GM18873 (cell line): ENCODE measurements at regions not wholly inside any gene's neighbourhood (a gene's known extent, or its start where the extent isn't known, plus 50 kb on each side); places are given as distances from the start of the nearest gene placed in this dataset.

Experiments
- ATAC-seq: cut with Tn5 transposase; IDR thresholded peaks from one replicate; pipeline ENCODE4 v1.9.1; 2021; ENCODE audit warnings: mild to moderate bottlenecking, moderate library complexity, moderate number of reproducible peaks; ENCODE audit not compliant: unreplicated experiment, low FRiP score

GRCh38 chr17:71325886-71326285 lies 794.9 kb upstream of the SOX9 start:
- no peak for ATAC-seq

DNA sequence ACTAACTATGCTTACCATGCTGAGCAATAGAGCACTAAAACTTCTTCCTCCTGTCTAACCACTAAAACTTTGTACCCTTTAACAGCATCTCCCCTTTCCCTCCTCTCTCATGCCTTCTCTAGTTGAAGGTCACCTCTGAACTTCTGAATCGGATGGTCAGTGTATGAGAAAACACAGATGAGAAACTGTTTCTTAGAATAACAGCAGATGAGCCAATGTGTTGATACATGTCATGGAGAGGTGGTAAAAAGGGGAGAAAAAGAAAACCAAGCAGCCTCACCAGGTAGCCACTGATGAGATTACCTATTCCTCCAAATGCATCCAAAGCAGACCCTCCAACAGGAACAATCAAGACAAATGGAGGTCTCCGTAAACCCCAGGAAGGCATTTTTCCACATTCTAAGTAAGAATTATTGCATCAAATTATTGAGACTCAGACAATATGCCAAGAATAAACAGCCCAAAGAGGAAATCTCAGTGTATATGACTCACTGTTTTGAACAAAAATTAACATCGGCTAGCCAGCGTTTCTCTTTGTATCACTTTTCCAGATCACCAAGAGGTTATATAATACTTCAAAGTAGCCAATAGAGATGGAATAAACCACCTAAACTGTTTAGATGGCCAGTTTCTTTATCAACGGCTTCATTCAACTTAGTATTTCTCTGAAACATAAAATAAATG lies 793.3 kb upstream of the SOX9 start:
- ATAC-seq: no peak

DNA sequence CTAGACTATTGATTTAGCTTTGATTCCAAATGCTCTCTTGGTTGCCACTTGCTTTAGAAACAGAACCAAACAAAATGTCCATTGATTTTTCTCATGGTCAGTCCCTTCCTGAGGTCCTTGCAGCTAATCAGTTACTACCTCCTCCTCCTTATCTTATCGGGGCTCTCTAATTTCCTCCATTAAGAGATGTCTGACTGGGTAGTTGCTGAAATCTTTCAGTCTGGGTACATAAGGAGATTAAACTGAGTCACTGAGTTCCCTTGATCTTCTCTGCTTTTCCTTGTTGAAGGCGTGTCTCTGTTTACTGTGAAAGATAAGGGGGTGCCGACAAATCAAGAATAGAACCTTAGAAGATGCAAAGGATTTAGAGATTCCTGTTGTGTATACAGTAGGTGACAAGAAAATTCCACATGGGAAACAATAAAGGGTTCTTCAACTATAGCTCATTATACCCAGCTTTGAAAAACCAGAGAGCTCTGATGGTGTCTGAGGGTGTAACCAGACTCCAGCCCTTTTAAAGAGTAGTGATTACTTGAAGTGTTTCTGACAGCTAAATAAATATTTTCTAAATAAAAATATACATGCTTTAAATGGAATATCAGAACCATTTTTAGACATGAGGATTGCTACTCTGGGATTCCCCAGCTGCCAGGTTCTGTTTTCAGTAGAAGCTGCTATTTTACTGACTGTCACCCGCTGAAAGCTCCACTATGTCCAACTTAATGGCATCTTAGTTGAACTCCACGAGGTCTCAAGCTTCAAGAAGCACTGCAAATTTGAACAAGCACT lies 791.3 kb upstream of the SOX9 start:
- no peak for ATAC-seq

GRCh38 chr17:71330099-71330375 lies 790.8 kb upstream of the SOX9 start:
- ATAC-seq: no peak

DNA sequence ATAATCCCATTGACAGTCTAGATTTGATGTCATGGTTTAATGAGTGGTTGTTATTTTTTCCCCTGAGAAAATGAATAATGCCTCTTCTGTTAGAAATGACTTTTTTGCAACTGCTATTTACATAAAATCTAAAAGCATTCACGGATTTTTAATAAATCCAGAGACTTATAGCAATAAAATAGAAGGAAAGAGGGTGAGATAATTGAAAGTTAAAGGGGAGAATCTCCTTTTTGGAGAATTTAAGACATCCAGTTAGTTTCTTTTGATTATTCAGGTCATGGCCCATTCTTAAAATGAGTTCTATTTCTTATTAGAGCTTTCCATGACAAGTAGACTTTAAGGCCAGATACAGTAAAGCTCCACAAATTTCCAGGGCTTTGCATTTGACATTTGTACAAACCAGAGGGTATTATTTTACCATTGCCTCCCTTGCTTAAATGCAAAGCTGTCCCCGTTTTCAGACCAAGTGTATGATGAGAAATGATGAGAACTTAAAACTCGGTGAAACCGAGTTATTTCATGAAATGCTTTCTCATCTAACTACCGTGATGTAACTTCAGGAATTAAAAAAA lies 789.0 kb upstream of the SOX9 start:
- ATAC-seq: no peak

GRCh38 chr17:71334048-71334751 lies 786.6 kb upstream of the SOX9 start:
- no peak for ATAC-seq

DNA sequence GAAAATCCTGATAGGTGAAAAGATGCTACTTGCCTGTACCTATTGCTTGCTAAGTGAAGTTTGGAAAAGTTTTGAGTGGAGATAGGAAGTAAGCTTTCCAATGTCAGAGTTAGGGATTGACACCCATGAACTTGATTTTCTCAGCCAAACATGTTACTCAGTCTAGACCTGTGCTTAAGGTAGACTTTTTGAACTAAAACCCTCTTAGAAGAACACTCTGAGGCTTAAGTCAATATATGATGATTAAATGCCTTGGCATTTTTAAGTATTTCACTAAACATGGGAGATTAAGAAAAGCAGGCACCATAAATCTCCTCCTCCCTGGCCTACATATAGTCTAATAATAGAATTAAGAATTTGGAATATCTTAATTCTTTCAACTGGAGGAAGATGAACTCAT lies 785.6 kb upstream of the SOX9 start:
- no peak for ATAC-seq

GRCh38 chr17:71337938-71338337 lies 782.9 kb upstream of the SOX9 start:
- no peak for ATAC-seq

DNA sequence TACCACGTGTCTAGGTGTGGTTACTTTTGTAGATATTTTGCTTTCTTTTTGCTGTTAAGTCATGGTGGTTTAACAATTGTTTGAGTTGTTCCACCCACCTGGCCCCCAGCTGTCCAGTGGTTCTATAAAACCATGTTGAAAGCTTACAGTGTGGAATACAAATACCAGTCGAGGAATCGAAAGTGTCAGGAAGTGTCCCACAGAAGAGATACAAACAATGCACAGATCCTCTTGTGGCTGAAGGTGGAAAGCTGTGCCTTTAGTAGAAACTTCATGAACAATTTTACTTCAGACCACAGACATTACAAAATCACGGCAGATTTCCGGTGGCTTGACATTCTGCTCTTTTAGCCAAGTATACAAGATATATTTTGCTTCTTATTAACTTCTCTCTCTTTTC lies 782.4 kb upstream of the SOX9 start:
- ATAC-seq: no peak

DNA sequence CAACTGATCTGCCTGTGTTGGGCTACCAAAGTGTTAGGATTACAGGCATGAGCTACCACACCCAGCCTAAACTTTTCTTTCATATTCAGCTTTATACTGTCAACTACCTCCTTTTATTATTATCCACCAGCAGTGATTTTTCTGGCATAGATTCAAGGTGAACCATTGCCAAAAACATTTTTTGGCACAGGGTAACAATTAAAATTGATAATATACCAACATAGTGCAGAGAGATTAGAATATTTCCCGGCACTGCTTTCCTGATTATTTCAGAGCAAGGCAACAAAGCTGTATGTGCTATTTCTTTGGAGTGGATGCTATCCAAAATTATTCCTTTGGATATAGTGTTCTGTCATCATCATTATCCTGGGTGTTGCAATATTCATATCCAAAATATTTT lies 781.6 kb upstream of the SOX9 start:
- no peak for ATAC-seq

DNA sequence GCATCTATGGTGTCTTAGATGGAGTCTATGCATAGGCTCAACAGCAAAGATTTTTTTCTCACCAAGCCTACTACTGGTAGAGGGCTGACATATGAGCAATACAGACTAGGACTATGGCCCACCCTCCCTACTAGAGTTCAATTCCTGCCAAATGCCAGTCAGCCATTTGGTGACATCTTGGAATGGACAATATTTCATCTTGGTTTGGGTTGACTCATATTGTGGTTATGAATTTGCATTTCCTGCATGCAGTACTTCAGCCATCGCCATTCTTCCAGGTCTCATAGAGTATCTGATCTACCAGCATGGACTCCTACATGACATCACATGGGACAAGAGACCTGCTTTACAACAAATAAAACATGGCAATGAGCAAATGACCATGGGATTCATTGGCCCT lies 778.1 kb upstream of the SOX9 start:
- no peak for ATAC-seq

GRCh38 chr17:71349908-71350600 lies 770.8 kb upstream of the SOX9 start:
- ATAC-seq: no peak

DNA sequence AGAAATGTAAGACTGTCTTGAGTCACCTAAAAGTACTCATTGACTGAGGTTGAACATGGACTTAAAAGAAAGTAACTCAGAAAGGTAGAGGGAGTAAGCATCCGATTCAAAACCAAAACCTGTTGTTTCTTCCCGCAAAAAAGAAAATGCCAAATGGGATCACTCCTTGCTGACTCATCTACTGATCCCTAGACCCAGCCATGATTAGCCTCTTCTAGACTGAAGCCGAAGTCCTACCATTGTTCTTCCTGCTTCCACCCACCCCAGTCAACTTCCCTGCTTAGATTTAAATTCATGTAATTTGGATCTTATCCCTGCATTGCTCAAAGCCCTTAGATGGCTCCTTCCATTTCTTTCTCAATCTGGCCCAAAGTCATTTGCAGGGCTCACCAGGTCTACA lies 760.5 kb upstream of the SOX9 start:
- no peak for ATAC-seq

DNA sequence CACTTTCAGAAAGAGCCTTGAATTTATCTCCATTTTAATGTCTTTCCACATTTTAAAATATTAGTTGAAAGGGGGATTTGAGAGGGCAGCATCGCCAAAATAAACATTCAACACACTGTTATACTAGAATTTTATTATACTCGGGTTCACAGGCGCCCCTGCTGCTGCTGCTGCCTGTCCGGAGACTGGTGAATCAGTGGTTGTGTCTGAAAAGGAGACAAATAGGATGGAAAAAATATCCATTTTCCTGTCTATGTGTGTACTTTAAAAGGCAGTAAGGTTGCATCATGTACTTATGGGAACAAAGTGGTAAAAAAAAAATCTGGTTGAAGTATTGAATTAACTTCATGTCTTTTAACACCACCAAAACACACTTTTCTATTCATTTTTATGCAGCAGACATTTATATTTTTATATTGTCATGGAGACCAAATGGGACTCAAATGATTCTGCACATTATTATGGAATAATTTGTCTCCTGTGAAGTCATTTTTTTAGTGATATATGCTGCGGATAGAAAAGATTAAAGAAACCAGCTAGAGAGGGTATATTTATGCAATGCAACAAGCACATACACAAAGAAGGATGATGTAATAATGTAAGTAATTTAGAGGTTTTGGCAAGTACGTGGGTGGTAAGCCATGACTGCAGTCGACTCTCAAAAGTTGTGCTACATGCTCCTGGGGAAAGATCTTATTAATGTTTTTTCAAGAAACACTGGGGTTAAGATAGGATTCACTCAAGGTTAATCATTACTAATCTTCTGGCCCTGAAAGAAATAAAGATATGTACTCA lies 759.0 kb upstream of the SOX9 start:
- no peak for ATAC-seq

DNA sequence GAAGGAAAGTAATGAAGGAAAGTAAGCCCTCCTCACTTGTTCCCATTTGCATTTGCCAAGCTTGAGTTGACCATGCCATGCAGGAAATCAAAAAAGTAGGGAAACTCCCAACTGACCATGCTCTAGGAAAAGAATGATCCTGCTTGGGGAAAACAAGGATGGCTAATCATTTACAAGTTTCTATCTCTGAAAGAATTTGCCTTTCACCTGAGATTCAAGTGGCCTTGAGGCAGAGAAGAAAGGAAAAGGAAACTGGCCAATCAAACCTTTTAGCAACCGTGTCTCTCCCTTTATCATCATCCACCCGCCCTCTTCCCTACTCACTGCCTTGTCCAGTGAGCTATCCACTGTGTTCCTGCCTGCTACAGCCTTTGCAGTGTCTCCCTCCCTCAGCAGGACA lies 757.2 kb upstream of the SOX9 start:
- no peak for ATAC-seq

DNA sequence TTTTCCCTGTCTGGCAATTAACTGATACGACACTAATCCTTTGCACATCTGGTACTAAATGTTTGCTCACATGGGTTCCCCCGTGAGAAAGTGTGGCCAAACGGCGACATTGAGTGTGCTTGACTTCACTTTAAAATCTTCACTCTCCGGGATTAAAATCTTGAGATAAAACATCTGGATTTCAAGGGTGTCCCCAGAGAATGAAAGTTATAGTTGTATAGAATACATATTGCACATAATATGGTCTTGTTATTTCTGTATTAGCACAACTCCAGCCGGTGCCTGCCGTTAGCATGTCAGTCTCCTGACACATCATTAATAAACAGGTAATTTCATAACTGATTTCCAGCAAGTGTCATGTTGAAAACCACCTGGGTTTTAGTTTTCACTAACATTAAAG lies 749.0 kb upstream of the SOX9 start:
- no peak for ATAC-seq

DNA sequence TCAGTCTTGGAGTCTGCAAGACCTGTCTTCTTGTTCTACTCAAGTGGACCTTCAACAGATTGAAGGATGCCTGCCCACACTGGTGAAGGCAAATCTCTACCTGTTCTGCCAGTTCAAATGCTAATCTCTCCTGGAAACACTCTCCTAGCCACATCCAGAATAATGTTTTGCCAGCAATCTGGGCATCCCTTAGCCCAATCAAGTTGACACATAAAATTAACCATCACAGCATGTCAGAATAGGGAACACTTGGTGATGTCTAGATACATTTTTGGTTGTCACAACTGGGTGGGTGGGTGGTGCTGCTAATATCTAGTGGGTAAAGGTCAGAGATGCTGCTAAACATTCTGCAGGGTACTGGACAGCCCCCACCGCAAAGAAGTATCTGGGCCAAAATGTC lies 744.9 kb upstream of the SOX9 start:
- ATAC-seq: no peak

- no peak for ATAC-seq
Observed at GRCh38 chr17:71376933-71377332, 743.9 kb upstream of the SOX9 start.

DNA sequence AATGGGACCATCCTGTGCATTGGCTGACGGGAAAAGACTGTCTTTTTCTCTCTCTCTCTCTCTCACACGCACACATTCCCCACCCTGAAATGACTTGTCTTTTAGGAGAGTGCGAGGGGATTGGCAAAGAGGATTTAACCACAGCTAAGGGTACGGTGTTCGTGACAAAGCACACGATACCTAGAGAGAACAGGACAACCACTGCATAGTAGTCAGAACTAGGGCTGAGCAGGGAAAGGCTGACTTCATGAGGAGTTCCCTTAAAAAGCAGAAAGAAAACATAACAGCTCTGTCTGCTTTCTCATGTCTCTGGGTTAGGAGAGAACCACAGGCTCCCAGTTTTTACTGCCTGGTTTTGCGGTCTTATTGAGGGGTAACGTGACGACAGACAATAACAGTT lies 742.8 kb upstream of the SOX9 start:
- ATAC-seq: no peak

DNA sequence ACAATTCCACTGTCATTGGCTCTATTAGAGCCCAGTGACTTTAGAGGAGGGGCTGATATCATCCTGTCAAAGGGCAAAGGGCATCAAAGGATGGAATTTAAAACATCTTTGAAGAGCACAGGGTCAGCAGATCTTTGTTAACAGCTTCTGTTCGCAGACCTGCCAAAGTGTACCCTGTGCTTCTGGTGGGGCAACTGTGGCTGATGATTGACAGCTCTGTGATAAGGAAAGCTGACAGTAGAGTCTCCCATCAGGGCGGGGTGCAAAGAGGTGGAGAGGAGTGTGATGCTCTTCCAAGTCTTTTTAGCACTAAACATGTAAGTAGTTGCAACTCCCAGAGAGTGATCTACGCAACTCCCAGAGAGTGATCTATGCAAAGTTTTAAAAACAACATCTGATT lies 742.1 kb upstream of the SOX9 start:
- ATAC-seq: no peak
